ENCODE measurements at regions not wholly inside any gene's neighbourhood (a gene's known extent, or its start where the extent isn't known, plus 50 kb on each side); places are given as distances from the start of the nearest gene placed in this dataset.

DNA sequence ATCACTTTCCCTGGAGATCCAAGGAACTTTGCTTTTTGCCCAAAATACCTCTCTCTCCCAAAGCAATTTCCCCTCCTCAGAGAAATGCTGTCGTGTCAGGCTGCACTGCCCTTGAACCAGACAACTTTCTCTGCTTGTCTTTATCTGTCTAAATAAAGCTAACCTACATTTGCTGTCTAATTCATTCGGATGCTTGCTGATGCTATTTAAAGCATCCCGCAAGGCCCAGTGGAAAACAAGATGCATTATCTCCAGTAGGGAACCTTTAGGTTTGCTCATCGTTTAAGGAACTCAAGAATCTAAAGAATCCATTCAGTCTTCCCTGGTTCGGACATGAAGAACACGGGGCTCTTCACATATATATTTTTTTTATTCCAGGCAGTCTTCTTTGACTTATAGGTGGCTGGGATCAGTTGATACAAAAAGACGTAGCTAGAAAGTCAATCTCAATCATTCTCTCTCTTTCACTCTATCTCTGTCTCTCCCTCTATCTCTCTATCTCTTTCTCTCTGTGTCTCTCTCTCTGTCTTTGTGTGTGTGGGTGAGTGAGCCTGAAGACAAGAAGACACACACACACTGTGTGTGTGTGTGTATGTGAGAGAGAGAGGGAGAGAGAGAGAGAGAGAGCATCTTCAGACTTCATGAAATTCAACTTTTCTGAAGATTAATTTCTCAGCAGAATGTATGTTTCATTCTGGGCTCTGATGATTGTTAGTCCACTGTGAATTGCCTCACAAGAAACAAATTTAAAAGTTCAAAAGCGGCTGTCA, 92.8 kb upstream of the MKLN1 start:
- intact Hi-C loops (cut with DNase I), result no loop called here
- H3K4me3 ChIP-seq, result no peak overlapping the region
- H3K27me3 ChIP-seq, result no peaks in the 10 kb centered on the region
- peak overlapping the region in 2 of 4 donors; percentile 17 to 30 for H3K27ac ChIP-seq
- no peak for DNase-seq
- TF ChIP-seq, protein P1, sequence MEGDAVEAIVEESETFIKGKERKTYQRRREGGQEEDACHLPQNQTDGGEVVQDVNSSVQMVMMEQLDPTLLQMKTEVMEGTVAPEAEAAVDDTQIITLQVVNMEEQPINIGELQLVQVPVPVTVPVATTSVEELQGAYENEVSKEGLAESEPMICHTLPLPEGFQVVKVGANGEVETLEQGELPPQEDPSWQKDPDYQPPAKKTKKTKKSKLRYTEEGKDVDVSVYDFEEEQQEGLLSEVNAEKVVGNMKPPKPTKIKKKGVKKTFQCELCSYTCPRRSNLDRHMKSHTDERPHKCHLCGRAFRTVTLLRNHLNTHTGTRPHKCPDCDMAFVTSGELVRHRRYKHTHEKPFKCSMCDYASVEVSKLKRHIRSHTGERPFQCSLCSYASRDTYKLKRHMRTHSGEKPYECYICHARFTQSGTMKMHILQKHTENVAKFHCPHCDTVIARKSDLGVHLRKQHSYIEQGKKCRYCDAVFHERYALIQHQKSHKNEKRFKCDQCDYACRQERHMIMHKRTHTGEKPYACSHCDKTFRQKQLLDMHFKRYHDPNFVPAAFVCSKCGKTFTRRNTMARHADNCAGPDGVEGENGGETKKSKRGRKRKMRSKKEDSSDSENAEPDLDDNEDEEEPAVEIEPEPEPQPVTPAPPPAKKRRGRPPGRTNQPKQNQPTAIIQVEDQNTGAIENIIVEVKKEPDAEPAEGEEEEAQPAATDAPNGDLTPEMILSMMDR (IDR thresholded peaks at IDR 0.05), result no peak
- TF ChIP-seq POLR2A (IDR thresholded peaks at IDR 0.05) (no peak), EP300 (IDR thresholded peaks at IDR 0.05) (no peak), POLR2AphosphoS5 (IDR thresholded peaks at IDR 0.05) (no peak)
- H3K4me1 ChIP-seq, result peaks cover 0 to 8% (median 4%) of the 10 kb centered on the region in 4 donors
- H3K9me3 ChIP-seq, result no peaks in the 10 kb centered on the region
- 68 to 72% methylated on average over 8 of the region's 8 CpGs for WGBS, 2 donors
- H3K36me3 ChIP-seq, result no peaks in the 10 kb centered on the region

DNA sequence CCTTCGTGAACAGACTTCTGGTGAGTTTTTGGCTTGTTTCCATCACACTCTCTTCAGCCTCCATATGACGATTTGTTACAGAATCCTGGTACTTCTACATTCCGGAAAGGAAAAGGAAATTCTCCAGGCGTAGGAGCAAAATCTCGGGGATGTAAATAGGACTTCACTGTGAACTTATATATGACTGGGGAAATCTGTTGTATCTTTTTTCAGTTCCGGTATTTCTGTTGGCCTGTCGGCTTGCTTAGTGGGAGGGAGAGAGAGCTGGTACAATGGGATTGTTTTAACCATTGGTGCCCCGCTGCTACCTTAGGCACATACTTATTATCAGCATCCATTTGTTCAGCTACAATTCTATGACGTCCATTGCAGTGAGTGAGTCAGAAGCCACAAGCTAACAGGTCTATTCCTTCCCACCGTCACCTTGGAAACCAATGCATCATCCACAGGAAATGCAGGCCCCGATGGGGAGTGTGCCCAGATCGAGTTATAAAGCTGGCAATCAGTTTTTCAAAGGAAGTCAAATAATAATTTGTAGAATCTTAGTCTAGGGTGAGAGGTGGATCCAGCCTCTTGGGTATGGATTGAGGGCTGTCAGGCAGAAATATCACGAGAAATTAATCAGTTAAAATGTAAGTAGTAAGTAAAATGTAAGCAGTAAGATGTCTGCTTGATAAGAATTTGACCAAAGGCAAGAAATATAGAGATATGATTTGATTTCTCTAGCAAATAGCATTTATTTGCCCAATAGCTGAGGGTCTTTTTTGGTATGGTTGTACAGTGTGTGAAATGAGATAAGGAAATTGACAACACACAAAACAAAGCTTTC, 92.0 kb upstream of the MKLN1 start:
- Histone ChIP-seq H3K36me3 (no peaks in the 10 kb centered on the region), H3K27me3 (no peaks in the 10 kb centered on the region), H3K4me3 (no peak overlapping the region), H3K4me1 (peaks cover 0 to 8% (median 4%) of the 10 kb centered on the region in 4 donors), H3K9me3 (no peaks in the 10 kb centered on the region), H3K27ac (peak overlapping the region in 2 of 4 donors; percentile 17 to 30)
- intact Hi-C loops (cut with DNase I), result no loop called here
- TF ChIP-seq EP300 (IDR thresholded peaks at IDR 0.05) (no peak), POLR2A (IDR thresholded peaks at IDR 0.05) (no peak), POLR2AphosphoS5 (IDR thresholded peaks at IDR 0.05) (no peak)
- TF ChIP-seq, protein P1 (IDR thresholded peaks at IDR 0.05), result no peak
- 61 to 72% methylated on average over 13 of the region's 13 CpGs for WGBS, 2 donors
- peak; percentile 71 for DNase-seq

DNA sequence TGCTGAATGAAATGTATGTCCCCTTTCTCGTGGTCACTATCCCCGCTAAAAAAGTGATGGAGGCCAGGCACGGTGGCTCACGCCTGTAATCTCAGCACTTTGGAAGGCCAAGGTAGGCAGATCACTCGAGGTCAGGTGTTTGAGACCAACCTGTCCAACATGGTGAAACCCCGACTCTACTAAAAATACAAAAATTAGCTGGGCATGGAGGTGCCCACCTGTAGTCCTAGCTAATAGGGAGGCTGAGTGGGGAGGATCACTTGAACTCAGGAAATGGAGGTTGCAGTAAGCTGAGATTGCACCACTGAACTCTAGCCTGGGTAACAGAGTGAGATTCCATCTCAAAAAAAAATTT, 91.4 kb upstream of the MKLN1 start:
- intact Hi-C loops (cut with DNase I), result no loop called here
- no peak for DNase-seq
- no peaks in the 10 kb centered on the region for H3K36me3 ChIP-seq
- no peaks in the 10 kb centered on the region for H3K27me3 ChIP-seq
- H3K4me1 ChIP-seq, result peaks cover 0 to 8% (median 4%) of the 10 kb centered on the region in 4 donors
- H3K27ac ChIP-seq, result no peak overlapping the region
- no peak overlapping the region for H3K4me3 ChIP-seq
- TF ChIP-seq POLR2AphosphoS5 (IDR thresholded peaks at IDR 0.05), result no peak
- TF ChIP-seq EP300 (IDR thresholded peaks at IDR 0.05), result no peak
- no peak for TF ChIP-seq POLR2A (IDR thresholded peaks at IDR 0.05)
- TF ChIP-seq, protein P1 (IDR thresholded peaks at IDR 0.05), result no peak
- WGBS, 2 donors, result 89 to 96% methylated on average over 6 of the region's 6 CpGs
- H3K9me3 ChIP-seq, result no peaks in the 10 kb centered on the region

DNA sequence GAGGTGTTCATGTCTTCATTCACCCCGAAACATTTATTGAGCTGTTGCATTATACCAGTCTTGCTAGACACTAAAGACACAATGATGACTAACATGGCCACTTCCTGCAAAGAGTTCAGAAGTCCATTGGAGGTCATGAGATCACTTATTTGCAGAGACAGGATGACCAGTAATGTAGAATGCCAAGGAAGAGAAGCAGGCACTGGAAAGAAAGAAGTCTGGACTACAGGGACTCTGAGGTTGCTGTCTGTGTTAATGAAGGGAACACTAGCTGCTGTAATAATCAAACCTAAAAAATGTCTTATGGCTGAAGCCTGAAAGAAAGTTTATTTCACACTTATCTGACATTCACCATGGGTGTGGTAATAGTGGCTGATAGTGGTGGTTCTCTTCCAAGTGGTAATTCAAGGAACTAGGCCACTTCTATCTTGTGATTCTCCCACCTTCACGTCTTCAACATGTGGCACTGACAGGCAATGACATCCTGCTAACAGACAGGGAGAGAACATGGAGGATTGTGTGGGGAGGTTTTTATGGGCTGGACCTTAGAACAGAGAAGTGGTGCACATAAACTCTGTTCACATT, 89.2 kb upstream of the MKLN1 start:
- no peaks in the 10 kb centered on the region for H3K27me3 ChIP-seq
- H3K36me3 ChIP-seq, result no peaks in the 10 kb centered on the region
- intact Hi-C loops (cut with DNase I), result no loop called here
- H3K4me1 ChIP-seq, result peaks cover 0 to 8% (median 4%) of the 10 kb centered on the region in 4 donors
- DNase-seq, result no peak
- no peak overlapping the region for H3K27ac ChIP-seq
- H3K9me3 ChIP-seq, result no peaks in the 10 kb centered on the region
- TF ChIP-seq, protein P1 (IDR thresholded peaks at IDR 0.05), result no peak
- TF ChIP-seq POLR2A (IDR thresholded peaks at IDR 0.05) (no peak), POLR2AphosphoS5 (IDR thresholded peaks at IDR 0.05) (peak in 1 of 4 donors; percentile 21), EP300 (IDR thresholded peaks at IDR 0.05) (no peak)
- 85 to 86% methylated on average over 2 of the region's 2 CpGs for WGBS, 2 donors
- no peak overlapping the region for H3K4me3 ChIP-seq

Data from sigmoid colon (tissue), 6 donors.